Right atrium auricular region (tissue), 2 donors: ENCODE measurements at regions not wholly inside any gene's neighbourhood (a gene's known extent, or its start where the extent isn't known, plus 50 kb on each side); places are given as distances from the start of the nearest gene placed in this dataset.

ENCODE experiments used
- DNase-seq: peaks from one replicate; pipeline ENCODE4 v3.0.0-alpha.2; 2019; ENCODE audit warnings: low spot score
- H3K27ac ChIP-seq, 2 donors: fragments of 200-600 bp; sonication (generic); 1 replicate in 1 of 2; 2 replicates in 1 of 2; pipeline ENCODE4 v1.5.1; 2016 to 2019
- H3K27me3 ChIP-seq, 2 donors: fragments of 200-600 bp; sonication (generic); one replicate each; pipeline versions ENCODE4 v1.5.1 to v1.6.0; 2017 to 2019
- H3K36me3 ChIP-seq: fragments of 200-600 bp; sonication (generic); one replicate; pipeline ENCODE4 v1.5.1; 2016
- H3K4me1 ChIP-seq, 2 donors: fragments of 200-600 bp; sonication (generic); one replicate each; pipeline versions ENCODE4 v1.5.1 to v1.6.0; 2017 to 2019
- H3K4me3 ChIP-seq, 2 donors: fragments of 200-600 bp; sonication (generic); 1 replicate in 1 of 2; 2 replicates in 1 of 2; pipeline ENCODE4 v1.5.1; 2017 to 2019; ENCODE audit warnings: mild to moderate bottlenecking in 1 of 2, moderate library complexity in 1 of 2
- H3K9me3 ChIP-seq, 2 donors: fragments of 200-600 bp; sonication (generic); one replicate each; pipeline ENCODE4 v1.5.1; 2019
- TF ChIP-seq, protein P1 (sequence below), 2 donors: fragments of 200-600 bp; sonication (generic); IDR thresholded peaks; one replicate each; pipeline ENCODE4 v1.5.1; 2019; ENCODE audit warnings: antibody characterized with exemption in 2 of 2

DNA sequence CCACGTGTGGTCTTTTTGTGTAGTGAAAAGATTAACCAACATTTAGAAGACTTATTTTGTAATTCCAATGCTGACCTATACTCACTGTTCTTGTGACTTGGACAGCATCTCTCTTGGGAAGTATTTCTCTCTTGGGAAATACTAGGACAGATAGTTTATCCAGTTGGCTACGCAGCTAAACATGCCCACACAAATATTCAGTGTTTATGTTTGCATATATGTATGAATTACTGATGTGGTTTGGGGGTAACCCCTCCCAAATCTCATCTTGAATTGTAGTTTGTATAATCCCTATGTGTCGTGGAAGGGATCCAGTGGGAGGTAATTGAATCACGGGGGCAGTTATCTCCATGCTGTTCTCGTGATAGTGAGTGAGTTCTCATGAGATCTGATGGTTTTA lies 2062.3 kb upstream of the CELF4 start:
- no peak overlapping the region for H3K27ac ChIP-seq
- DNase-seq = no peak
- no peaks in the 10 kb centered on the region for H3K9me3 ChIP-seq
- TF ChIP-seq, protein P1, sequence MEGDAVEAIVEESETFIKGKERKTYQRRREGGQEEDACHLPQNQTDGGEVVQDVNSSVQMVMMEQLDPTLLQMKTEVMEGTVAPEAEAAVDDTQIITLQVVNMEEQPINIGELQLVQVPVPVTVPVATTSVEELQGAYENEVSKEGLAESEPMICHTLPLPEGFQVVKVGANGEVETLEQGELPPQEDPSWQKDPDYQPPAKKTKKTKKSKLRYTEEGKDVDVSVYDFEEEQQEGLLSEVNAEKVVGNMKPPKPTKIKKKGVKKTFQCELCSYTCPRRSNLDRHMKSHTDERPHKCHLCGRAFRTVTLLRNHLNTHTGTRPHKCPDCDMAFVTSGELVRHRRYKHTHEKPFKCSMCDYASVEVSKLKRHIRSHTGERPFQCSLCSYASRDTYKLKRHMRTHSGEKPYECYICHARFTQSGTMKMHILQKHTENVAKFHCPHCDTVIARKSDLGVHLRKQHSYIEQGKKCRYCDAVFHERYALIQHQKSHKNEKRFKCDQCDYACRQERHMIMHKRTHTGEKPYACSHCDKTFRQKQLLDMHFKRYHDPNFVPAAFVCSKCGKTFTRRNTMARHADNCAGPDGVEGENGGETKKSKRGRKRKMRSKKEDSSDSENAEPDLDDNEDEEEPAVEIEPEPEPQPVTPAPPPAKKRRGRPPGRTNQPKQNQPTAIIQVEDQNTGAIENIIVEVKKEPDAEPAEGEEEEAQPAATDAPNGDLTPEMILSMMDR (IDR thresholded peaks at IDR 0.05) = no peak
- no peaks in the 10 kb centered on the region for H3K4me1 ChIP-seq
- H3K4me3 ChIP-seq = no peak overlapping the region
- H3K27me3 ChIP-seq = no peaks in the 10 kb centered on the region
- no peaks in the 10 kb centered on the region for H3K36me3 ChIP-seq

DNA sequence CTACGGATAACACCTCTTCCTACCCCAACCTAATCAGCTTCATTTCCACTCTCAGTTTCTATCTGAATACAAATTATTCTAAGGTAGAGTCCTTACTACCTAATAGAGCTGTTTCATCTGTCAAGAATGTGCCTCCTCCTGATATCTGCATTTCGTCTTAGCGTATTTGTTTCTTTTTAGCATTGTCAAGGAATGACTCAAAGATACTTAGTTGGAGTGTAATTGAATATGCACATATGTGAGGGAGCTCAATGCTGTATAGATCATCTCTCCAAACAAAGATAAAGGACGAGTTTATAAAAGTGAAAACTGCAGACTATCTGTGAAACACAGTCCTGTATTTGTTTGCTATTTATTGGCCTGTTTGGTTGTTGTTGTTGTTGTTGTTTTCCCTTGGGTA lies 2059.4 kb upstream of the CELF4 start:
- no peak overlapping the region for H3K27ac ChIP-seq
- TF ChIP-seq, protein P1 (IDR thresholded peaks at IDR 0.05) = no peak
- no peak overlapping the region for H3K4me3 ChIP-seq
- no peaks in the 10 kb centered on the region for H3K4me1 ChIP-seq
- no peak for DNase-seq
- H3K36me3 ChIP-seq = no peaks in the 10 kb centered on the region
- no peaks in the 10 kb centered on the region for H3K9me3 ChIP-seq
- H3K27me3 ChIP-seq = no peaks in the 10 kb centered on the region

DNA sequence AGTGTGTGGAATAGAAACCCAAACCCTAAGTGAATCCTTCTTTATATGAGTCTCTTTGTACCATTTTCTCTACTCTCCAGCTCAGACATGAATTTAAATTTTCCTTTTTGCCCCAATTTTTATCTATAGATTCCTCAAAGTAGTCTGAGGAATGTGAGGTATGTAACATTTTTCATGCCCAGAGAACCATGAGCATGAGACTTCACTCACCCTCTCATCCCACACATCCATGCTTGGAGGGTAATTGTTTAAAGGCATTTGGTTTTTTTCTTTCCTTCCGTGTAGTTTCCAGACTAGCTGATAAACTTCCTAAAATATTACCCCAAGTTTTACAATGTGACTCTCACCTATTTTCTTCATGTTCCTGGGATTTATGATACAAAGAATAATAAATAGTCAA lies 2056.8 kb upstream of the CELF4 start:
- H3K36me3 ChIP-seq = no peaks in the 10 kb centered on the region

DNA sequence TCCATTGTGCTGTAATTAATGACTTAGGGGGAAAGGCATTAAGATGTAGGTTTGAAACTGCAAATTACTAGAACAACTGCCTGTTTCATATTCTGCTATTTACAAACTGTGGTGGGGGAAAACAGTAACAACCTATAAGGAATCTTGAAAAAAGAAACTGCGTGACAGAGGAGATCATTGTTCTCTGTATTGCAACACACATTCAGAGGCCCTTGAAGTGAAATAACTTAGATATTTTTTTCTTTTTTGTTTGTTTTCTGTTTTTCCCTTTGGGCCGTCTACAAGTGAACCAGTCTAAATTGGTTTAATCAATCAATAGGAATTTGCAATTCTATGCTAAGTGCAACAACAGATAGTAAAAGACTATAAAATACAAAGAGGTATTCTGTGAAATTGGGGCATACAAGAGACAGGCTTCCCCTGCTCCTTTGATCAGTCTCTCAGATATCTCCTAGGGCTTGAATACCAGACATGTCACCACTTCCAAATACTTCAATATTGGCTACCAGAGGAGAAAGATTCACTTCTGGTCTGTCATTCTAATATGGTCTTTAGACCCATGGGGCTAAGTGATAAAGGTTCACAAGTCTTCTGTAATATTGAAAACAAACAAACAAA lies 2055.1 kb upstream of the CELF4 start:
- Histone ChIP-seq H3K27ac (no peak overlapping the region), H3K27me3 (no peaks in the 10 kb centered on the region), H3K4me1 (no peaks in the 10 kb centered on the region), H3K36me3 (no peaks in the 10 kb centered on the region), H3K9me3 (no peaks in the 10 kb centered on the region), H3K4me3 (no peak overlapping the region)
- no peak for DNase-seq
- TF ChIP-seq, protein P1 (IDR thresholded peaks at IDR 0.05) = no peak

More for the DNA sequence above, 2056.8 kb upstream of the CELF4 start:
- Histone ChIP-seq H3K4me1 (no peaks in the 10 kb centered on the region), H3K27me3 (no peaks in the 10 kb centered on the region), H3K9me3 (no peaks in the 10 kb centered on the region), H3K4me3 (no peak overlapping the region), H3K27ac (no peak overlapping the region)
- DNase-seq = no peak
- TF ChIP-seq, protein P1 (IDR thresholded peaks at IDR 0.05) = no peak

DNA sequence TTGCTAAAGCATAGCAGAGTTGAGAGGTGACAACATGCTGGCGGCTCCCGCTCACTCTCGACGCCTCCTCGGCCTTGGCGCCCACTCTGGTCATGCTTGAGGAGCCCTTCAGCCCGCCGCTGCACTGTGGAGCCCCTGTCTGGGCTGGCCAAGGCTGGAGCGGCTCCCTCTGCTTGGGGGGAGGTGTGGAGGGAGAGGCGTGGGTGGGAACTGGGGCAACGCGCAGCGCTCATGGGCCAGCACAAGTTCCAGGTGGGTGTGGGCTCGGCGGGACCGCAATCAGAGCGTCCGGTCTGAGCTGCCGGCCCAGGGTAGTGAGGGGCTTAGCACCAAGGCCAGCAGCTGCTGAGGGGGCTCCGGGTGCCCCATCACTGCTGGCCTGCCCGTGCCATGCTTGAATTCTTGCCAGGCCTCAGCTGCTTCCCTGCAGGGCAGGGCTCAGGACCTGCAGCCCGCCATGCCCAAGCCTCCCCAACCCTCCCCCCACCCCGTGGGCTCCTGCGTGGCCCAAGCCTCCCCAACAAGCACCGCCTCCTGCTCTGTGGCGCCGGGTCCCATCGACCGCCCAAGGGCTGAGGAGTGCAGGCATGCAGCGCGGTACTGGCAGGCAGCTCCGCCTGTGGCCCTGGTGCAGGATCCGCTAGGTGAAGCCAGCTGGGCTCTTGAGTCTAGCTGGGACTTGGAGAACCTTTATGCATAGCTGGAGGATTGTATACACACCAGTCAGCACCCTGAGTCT lies 2052.8 kb upstream of the CELF4 start:
- H3K4me3 ChIP-seq = no peak overlapping the region
- no peaks in the 10 kb centered on the region for H3K27me3 ChIP-seq
- no peaks in the 10 kb centered on the region for H3K36me3 ChIP-seq
- TF ChIP-seq, protein P1 (IDR thresholded peaks at IDR 0.05) = no peak
- H3K9me3 ChIP-seq = no peaks in the 10 kb centered on the region
- no peak overlapping the region for H3K27ac ChIP-seq
- no peaks in the 10 kb centered on the region for H3K4me1 ChIP-seq
- no peak for DNase-seq
